ENCODE measurements at regions not wholly inside any gene's neighbourhood (a gene's known extent, or its start where the extent isn't known, plus 50 kb on each side); places are given as distances from the start of the nearest gene placed in this dataset.

DNA sequence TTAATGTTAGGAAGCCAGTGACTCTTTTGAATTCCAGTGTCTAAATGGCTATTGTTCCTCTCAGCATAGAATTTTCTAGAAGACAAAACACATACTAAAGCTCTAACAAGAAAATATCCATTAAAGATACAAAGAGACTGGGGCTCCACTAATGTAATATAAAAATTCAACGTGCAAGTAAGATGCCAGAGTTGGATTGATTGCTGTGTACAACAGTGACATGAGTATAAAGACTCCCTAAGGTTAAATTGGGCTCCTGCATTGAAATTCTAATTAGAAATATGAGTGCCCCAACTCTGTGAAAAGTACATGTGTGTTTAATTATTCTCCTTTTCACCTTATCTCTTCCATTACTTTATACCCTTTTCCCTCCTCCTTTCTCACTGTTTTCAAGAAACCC lies 253.6 kb upstream of the G2E3 start (continued):
- TF ChIP-seq, protein P1, sequence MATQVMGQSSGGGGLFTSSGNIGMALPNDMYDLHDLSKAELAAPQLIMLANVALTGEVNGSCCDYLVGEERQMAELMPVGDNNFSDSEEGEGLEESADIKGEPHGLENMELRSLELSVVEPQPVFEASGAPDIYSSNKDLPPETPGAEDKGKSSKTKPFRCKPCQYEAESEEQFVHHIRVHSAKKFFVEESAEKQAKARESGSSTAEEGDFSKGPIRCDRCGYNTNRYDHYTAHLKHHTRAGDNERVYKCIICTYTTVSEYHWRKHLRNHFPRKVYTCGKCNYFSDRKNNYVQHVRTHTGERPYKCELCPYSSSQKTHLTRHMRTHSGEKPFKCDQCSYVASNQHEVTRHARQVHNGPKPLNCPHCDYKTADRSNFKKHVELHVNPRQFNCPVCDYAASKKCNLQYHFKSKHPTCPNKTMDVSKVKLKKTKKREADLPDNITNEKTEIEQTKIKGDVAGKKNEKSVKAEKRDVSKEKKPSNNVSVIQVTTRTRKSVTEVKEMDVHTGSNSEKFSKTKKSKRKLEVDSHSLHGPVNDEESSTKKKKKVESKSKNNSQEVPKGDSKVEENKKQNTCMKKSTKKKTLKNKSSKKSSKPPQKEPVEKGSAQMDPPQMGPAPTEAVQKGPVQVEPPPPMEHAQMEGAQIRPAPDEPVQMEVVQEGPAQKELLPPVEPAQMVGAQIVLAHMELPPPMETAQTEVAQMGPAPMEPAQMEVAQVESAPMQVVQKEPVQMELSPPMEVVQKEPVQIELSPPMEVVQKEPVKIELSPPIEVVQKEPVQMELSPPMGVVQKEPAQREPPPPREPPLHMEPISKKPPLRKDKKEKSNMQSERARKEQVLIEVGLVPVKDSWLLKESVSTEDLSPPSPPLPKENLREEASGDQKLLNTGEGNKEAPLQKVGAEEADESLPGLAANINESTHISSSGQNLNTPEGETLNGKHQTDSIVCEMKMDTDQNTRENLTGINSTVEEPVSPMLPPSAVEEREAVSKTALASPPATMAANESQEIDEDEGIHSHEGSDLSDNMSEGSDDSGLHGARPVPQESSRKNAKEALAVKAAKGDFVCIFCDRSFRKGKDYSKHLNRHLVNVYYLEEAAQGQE (IDR thresholded peaks at IDR 0.05): no peak
- TF ChIP-seq, protein P2, sequence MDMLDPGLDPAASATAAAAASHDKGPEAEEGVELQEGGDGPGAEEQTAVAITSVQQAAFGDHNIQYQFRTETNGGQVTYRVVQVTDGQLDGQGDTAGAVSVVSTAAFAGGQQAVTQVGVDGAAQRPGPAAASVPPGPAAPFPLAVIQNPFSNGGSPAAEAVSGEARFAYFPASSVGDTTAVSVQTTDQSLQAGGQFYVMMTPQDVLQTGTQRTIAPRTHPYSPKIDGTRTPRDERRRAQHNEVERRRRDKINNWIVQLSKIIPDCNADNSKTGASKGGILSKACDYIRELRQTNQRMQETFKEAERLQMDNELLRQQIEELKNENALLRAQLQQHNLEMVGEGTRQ (IDR thresholded peaks at IDR 0.05): no peak
- TF ChIP-seq RFX5 (IDR thresholded peaks at IDR 0.05) (no peak), HOXB13 (CRISPR knock-in tag; IDR thresholded peaks at IDR 0.05; ENCODE audit: low read depth) (no peak), NR3C1 (IDR thresholded peaks at IDR 0.05) (no peak), HOXA7 (CRISPR knock-in tag; IDR thresholded peaks at IDR 0.05) (no peak), HDAC2 (IDR thresholded peaks at IDR 0.05) (no peak), ZNF302 (CRISPR knock-in tag; IDR thresholded peaks at IDR 0.05) (no peak), ZC3H11A (IDR thresholded peaks at IDR 0.05) (no peak)
- TF ChIP-seq, protein P3, sequence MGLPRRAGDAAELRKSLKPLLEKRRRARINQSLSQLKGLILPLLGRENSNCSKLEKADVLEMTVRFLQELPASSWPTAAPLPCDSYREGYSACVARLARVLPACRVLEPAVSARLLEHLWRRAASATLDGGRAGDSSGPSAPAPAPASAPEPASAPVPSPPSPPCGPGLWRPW (IDR thresholded peaks at IDR 0.05): no peak

DNA sequence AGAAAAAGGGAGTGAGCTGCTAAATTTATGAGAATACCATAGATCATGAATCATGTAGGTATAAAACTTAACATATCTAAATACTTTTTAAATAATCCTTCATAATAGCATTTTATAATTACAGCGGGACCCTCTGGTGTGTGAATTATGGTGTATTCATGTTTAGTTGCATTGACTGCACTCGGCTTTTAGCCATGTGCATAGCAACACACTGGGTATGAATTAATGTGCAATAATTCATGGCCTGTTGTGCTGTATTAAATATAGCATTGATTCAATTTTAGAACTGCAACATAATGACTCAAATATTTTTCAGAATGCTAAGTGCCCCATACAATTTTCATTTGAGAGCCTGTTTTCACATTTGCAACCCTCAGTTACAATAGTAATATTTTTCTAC lies 249.6 kb upstream of the G2E3 start:
- H3K27ac ChIP-seq: no peak overlapping the region
- no peak overlapping the region for H3K4me3 ChIP-seq
- no peak for ATAC-seq
- TF ChIP-seq HDAC2 (IDR thresholded peaks at IDR 0.05) (no peak), TFCP2L1 (CRISPR knock-in tag; IDR thresholded peaks at IDR 0.05) (no peak), CEBPB (IDR thresholded peaks at IDR 0.05) (no peak), MYC (IDR thresholded peaks at IDR 0.05; ENCODE audit: borderline replicate concordance, low read length) (no peak)
- TF ChIP-seq, protein P4, sequence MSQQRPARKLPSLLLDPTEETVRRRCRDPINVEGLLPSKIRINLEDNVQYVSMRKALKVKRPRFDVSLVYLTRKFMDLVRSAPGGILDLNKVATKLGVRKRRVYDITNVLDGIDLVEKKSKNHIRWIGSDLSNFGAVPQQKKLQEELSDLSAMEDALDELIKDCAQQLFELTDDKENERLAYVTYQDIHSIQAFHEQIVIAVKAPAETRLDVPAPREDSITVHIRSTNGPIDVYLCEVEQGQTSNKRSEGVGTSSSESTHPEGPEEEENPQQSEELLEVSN (IDR thresholded peaks at IDR 0.05; ENCODE audit: borderline replicate concordance, low read depth): no peak
- no peak overlapping the region for H3K4me2 ChIP-seq
- no peaks in the 10 kb centered on the region for H3K9me3 ChIP-seq
- CTCF ChIA-PET: no interaction called here
- POLR2A ChIA-PET: no interaction called here
- no peaks in the 10 kb centered on the region for H3K4me1 ChIP-seq
- FAIRE-seq: no peak
- DNase-seq (ENCODE audit: low read depth in 1 of 2, low spot score in 1 of 2): no peak
- 2% methylated on average over 2 of the region's 2 CpGs for WGBS (ENCODE audit: missing lambda C conversion rate)

DNA sequence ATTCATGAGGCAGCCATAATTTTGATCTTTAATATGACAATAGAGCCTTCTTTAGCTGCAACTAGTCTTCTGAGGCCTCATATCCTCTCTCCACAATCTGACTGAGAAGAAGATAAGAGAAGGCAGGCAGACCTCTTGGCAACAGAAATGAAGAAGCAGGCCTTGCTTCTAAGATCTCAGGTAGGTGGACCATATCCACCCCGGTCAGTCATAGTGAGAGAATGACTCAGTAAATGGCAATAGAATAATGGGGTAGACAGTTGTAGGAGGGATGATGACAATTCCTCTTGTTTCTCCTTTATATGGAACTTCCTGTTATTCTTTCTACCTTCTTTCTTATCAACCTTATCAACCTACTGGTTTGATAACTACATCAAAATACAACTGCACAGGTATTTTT lies 246.7 kb upstream of the G2E3 start:
- H3K4me3 ChIP-seq: no peak overlapping the region
- no peak overlapping the region for H3K27ac ChIP-seq
- ChIA-PET POLR2A (no interaction called here), CTCF (no interaction called here)
- ATAC-seq (no peak), DNase-seq (ENCODE audit: low read depth in 1 of 2, low spot score in 1 of 2) (no peak), FAIRE-seq (no peak)
- no peaks in the 10 kb centered on the region for H3K9me3 ChIP-seq
- no peak overlapping the region for H3K4me2 ChIP-seq
- H3K4me1 ChIP-seq: no peaks in the 10 kb centered on the region
- 0% methylated on average over 1 of the region's 1 CpG for WGBS (ENCODE audit: missing lambda C conversion rate)
- TF ChIP-seq, protein P2 (IDR thresholded peaks at IDR 0.05): no peak
- TF ChIP-seq HOXA7 (CRISPR knock-in tag; IDR thresholded peaks at IDR 0.05) (no peak), HOXB5 (CRISPR knock-in tag; IDR thresholded peaks at IDR 0.05) (no peak), EHMT2 (IDR thresholded peaks at IDR 0.05; ENCODE audit: low read depth) (no peak)
- TF ChIP-seq, protein P5, sequence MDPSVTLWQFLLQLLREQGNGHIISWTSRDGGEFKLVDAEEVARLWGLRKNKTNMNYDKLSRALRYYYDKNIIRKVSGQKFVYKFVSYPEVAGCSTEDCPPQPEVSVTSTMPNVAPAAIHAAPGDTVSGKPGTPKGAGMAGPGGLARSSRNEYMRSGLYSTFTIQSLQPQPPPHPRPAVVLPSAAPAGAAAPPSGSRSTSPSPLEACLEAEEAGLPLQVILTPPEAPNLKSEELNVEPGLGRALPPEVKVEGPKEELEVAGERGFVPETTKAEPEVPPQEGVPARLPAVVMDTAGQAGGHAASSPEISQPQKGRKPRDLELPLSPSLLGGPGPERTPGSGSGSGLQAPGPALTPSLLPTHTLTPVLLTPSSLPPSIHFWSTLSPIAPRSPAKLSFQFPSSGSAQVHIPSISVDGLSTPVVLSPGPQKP (IDR thresholded peaks at IDR 0.05; ENCODE audit: low read depth, low read length): no peak
- TF ChIP-seq, protein P6, sequence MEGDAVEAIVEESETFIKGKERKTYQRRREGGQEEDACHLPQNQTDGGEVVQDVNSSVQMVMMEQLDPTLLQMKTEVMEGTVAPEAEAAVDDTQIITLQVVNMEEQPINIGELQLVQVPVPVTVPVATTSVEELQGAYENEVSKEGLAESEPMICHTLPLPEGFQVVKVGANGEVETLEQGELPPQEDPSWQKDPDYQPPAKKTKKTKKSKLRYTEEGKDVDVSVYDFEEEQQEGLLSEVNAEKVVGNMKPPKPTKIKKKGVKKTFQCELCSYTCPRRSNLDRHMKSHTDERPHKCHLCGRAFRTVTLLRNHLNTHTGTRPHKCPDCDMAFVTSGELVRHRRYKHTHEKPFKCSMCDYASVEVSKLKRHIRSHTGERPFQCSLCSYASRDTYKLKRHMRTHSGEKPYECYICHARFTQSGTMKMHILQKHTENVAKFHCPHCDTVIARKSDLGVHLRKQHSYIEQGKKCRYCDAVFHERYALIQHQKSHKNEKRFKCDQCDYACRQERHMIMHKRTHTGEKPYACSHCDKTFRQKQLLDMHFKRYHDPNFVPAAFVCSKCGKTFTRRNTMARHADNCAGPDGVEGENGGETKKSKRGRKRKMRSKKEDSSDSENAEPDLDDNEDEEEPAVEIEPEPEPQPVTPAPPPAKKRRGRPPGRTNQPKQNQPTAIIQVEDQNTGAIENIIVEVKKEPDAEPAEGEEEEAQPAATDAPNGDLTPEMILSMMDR (IDR thresholded peaks at IDR 0.05): no peak
- TF ChIP-seq, protein P7, sequence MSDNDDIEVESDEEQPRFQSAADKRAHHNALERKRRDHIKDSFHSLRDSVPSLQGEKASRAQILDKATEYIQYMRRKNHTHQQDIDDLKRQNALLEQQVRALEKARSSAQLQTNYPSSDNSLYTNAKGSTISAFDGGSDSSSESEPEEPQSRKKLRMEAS (IDR thresholded peaks at IDR 0.05): no peak
- TF ChIP-seq, protein P4 (IDR thresholded peaks at IDR 0.05; ENCODE audit: borderline replicate concordance, low read depth): no peak
- TF ChIP-seq, protein P8, sequence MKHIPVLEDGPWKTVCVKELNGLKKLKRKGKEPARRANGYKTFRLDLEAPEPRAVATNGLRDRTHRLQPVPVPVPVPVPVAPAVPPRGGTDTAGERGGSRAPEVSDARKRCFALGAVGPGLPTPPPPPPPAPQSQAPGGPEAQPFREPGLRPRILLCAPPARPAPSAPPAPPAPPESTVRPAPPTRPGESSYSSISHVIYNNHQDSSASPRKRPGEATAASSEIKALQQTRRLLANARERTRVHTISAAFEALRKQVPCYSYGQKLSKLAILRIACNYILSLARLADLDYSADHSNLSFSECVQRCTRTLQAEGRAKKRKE (CRISPR knock-in tag; IDR thresholded peaks at IDR 0.05; ENCODE audit: low read depth): no peak
- TF ChIP-seq, protein P9, sequence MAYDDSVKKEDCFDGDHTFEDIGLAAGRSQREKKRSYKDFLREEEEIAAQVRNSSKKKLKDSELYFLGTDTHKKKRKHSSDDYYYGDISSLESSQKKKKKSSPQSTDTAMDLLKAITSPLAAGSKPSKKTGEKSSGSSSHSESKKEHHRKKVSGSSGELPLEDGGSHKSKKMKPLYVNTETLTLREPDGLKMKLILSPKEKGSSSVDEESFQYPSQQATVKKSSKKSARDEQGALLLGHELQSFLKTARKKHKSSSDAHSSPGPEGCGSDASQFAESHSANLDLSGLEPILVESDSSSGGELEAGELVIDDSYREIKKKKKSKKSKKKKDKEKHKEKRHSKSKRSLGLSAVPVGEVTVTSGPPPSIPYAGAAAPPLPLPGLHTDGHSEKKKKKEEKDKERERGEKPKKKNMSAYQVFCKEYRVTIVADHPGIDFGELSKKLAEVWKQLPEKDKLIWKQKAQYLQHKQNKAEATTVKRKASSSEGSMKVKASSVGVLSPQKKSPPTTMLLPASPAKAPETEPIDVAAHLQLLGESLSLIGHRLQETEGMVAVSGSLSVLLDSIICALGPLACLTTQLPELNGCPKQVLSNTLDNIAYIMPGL (CRISPR knock-in tag; IDR thresholded peaks at IDR 0.05; ENCODE audit: borderline replicate concordance): no peak
